RKO (cell line): ENCODE measurements at regions not wholly inside any gene's neighbourhood (a gene's known extent, or its start where the extent isn't known, plus 50 kb on each side); places are given as distances from the start of the nearest gene placed in this dataset.
"Not testable (repeated sequence)": the region's sequence is repeated elsewhere in the genome, so short reads cannot be mapped to it uniquely, and the experiment has no call there.

ENCODE experiments used
- DNase-seq: peaks from one replicate; pipeline ENCODE4 v3.0.0-alpha.2; 2016; ENCODE audit warnings: low spot score

GRCh38 chr1:29943034-29943433 lies 706.7 kb downstream of the PTPRU start:
- DNase-seq, result no peak

DNA sequence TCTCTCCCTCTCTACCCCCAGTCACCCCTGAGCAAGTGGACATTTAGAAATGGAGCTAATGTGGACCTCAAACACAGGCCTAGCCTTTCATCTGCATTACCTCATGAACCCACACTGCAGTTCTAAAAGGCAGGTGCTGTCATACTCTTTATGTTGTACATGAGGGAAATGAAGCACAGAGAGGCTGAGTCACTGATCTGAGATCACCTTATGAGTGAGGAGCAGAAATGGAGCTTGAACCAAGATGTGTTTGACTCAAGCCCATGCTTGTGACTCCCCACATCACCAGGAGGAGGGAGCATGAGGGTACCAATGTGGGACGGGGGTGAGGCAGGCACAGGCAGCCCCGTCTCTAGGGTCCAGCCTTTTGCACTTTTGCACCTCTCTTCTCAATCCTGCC lies 702.8 kb downstream of the PTPRU start:
- DNase-seq, result peak; percentile 45

- DNase-seq, result no peak
Observed at GRCh38 chr1:29937356-29937755, 701.0 kb downstream of the PTPRU start.

- DNase-seq, result no peak
Observed at GRCh38 chr1:29936031-29936544, 699.8 kb downstream of the PTPRU start.

- DNase-seq, result no peak
Observed at GRCh38 chr1:29934255-29934772, 698.0 kb downstream of the PTPRU start.

GRCh38 chr1:29933067-29933466 lies 696.7 kb downstream of the PTPRU start:
- DNase-seq, result no peak

- DNase-seq, result no peak
Observed at GRCh38 chr1:29932626-29933025, 696.3 kb downstream of the PTPRU start.

- DNase-seq, result no peak
Observed at GRCh38 chr1:29931477-29932175, 695.3 kb downstream of the PTPRU start.

DNA sequence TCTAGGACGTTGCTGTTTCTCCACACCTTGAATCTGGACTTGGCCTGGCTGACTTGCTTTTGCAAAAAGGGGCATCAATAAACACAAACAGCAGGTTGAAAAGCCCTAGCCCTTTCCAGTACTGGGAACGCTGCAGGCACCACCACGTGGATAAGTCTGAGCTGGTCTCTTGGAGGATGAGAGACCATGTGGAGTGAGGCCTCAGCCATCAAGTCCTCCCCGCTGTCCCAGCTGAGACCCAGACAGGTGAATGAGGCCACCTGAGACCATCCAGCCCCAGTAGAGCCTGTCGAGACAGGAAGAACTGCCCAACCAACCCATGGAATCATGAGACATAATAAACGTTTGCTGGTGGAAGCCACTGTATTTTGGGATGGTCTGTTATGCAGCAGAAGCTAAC lies 688.7 kb downstream of the PTPRU start:
- no peak for DNase-seq

DNA sequence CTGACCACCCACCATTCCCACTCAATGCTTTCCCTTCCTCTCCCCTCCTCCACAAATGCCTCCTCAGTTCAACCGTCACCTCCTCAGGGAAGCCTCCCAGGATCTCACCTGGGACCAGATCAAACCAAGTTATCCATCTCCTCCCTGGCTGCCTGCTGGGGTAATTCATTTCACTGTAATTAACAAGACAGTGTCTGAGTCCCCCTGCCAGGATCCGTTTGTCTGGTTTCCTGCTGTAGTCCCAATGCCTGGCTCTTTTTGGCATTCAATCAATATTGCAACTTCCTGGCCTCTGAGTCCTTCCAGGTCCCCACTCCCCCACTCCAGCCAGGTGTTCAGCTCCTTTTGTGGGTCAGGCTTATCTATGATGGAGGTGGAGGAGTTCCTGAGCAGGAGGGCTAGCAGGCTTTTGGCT lies 687.7 kb downstream of the PTPRU start:
- no peak for DNase-seq

- DNase-seq, result no peak
Observed at GRCh38 chr1:29921741-29922140, 685.4 kb downstream of the PTPRU start.

DNA sequence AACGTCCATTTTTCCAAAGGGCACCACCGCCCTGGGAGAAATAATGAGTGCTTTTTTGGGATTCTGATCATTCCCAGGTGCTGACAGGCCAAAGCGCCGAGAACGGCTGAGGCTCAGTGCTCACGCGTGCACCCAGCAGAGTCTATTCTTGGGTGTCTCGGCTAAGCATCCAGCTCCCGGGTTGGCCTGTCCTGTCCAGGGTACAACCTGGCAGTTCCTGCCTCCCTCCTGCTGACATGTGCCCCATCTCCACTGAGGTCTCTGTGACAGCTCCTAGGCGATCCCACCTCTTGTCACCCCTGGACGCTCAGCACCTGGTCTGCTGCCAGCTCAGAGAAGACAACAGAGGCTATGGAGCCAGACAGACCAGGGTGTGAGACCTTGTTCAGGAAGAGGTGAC lies 684.5 kb downstream of the PTPRU start:
- no peak for DNase-seq

GRCh38 chr1:29920316-29920715 lies 684.0 kb downstream of the PTPRU start:
- DNase-seq, result no peak

DNA sequence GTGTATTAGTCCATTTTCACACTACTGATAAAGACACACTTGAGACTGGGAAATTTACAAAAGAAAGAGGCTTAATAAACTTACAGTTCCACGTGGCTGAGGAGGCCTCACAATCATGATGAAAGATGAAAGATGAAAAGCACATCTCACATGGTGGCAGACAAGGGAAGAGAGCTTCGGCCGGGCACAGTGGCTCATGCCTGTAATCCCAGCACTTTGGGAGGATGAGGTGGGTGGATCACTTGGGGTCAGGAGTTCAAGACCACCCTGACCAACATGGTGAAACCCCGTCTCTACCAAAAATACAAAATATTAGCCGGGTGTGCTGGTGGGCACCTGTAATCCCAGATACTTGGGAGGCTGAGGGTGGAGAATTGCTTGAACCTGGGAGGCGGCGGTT lies 682.7 kb downstream of the PTPRU start:
- not testable (repeated sequence) for DNase-seq

- DNase-seq, result no peak
Observed at GRCh38 chr1:29916656-29917369, 680.5 kb downstream of the PTPRU start.

- no peak for DNase-seq
Observed at GRCh38 chr1:29914936-29915335, 678.6 kb downstream of the PTPRU start.

GRCh38 chr1:29912425-29912824 lies 676.1 kb downstream of the PTPRU start:
- DNase-seq, result peak; percentile 36

- DNase-seq, result no peak
Observed at GRCh38 chr1:29909962-29910361, 673.6 kb downstream of the PTPRU start.

DNA sequence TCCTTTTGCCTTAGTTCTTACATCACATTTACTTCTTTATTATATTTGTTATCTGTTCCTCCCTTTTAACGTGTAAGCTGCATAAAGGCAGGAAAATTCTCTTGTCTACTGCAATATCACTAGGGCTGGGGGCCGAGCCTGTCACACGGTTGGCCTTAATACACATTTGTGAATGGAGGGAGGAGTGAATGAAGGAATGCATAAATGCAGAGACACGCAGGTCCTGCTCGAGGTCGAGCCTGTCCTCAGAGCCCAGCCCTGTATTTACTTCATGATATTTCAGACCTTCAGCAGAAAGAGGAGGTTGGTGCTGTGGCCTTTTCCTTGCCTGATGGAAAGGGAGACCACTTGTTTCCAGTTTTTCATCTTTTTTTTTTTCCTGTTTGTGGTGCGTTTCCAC lies 671.3 kb downstream of the PTPRU start:
- no peak for DNase-seq

DNA sequence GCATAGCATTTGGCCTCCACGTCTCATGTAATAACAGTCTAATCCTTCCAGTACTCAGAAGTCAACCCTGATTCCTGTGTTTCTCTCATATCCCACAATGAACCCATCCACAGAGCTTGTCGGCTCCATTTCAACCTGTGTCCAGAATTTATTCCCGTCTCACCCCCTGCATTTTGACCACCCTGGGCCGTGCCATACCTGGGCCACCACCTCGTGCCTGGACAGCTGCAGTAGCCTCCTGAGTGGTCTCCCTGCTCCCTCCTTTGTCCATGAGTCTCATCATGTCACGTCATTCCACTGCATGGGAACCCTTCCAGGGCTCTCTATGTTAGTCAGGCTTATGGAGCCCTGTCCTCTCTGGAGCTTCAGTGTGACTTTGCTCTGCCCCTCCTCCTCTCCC lies 670.6 kb downstream of the PTPRU start:
- no peak for DNase-seq

GRCh38 chr1:29903548-29904166 lies 667.3 kb downstream of the PTPRU start:
- no peak for DNase-seq

DNA sequence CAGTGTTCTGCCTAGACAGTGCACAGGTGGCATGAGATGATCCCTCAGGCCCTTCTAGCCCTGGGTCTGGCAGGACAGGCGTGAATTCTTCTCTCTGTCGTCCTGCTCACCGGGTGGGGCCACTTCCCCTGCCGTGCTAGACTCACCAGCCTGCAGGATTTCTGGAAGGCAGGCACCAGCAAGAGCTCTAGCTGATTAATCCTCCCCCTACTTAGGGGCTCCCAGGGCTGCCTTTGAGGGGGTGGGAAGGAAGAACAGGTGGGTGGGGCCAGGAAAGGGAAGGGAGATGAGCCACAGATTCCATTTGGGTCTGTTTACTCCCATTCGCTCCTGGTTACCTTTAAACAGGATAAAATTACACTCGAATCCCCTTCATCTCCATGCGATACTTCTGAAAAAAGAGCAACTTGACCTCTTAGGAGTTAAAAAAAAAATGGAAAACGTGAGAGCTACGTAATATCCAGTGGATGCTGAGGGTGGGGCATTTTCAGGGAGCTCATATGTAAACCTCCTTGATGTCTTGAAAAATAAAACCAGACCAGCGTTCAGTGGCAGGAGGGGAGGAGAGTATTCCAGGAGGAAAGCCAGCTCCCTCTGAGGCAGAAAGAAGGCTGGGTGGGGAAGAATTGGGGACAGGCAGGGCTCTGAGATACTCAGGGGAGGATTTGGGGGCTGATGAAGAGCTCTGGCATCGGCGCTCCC lies 665.5 kb downstream of the PTPRU start:
- no peak for DNase-seq
